PC-9 (cell line): ENCODE measurements at regions not wholly inside any gene's neighbourhood (a gene's known extent, or its start where the extent isn't known, plus 50 kb on each side); places are given as distances from the start of the nearest gene placed in this dataset.
"Not testable (repeated sequence)": the region's sequence is repeated elsewhere in the genome, so short reads cannot be mapped to it uniquely, and the experiment has no call there.

ENCODE experiments used
- CTCF ChIP-seq: fragments of 200-600 bp; sonication (generic); conservative IDR thresholded peaks from 2 replicates; pipeline ENCODE4 v1.6.1; 2017; ENCODE audit warnings: mixed run types, antibody characterized with exemption, mild to moderate bottlenecking, moderate library complexity
- EZH2 ChIP-seq: fragments of 200-600 bp; sonication (generic); IDR thresholded peaks from 2 replicates; pipeline ENCODE4 v1.8.0; 2017; ENCODE audit warnings: antibody characterized with exemption, low read depth

- TF ChIP-seq CTCF, EZH2: not testable (repeated sequence)
Observed at GRCh38 chr16:18201511-18201910, 135.0 kb downstream of the NPIPA8 start.
